ENCODE measurements at regions not wholly inside any gene's neighbourhood (a gene's known extent, or its start where the extent isn't known, plus 50 kb on each side); places are given as distances from the start of the nearest gene placed in this dataset.

- TF ChIP-seq CTCF (IDR thresholded peaks at IDR 0.05) (no peak), POLR2A (IDR thresholded peaks at IDR 0.05) (no peak), EP300 (IDR thresholded peaks at IDR 0.05) (no peak)
Measured at GRCh38 chr15:47917881-47918280, 200.6 kb downstream of the SEMA6D start.

Data from ovary (tissue), 3 donors.